BE2C (cell line): ENCODE measurements at regions not wholly inside any gene's neighbourhood (a gene's known extent, or its start where the extent isn't known, plus 50 kb on each side); places are given as distances from the start of the nearest gene placed in this dataset.

Source experiments
- DNase-seq: peaks from one replicate; pipeline ENCODE4 v3.0.0-alpha.2; 2020
- H3K27me3 ChIP-seq: fragments of 250-450 bp; sonication (Bioruptor Pico); 2 replicates; pipeline ENCODE4 v1.5.1; 2020; ENCODE audit warnings: mild to moderate bottlenecking
- H3K36me3 ChIP-seq: fragments of 250-450 bp; sonication (Bioruptor Pico); 2 replicates; pipeline ENCODE4 v1.5.1; 2020; ENCODE audit warnings: mild to moderate bottlenecking
- H3K4me1 ChIP-seq: fragments of 250-450 bp; sonication (Bioruptor Pico); 2 replicates; pipeline ENCODE4 v1.5.1; 2020
- H3K4me3 ChIP-seq: 2 replicates; pipeline ENCODE4 v1.5.1; 2011; ENCODE audit warnings: low read depth, low read length
- H3K9me3 ChIP-seq: fragments of 250-450 bp; sonication (Bioruptor Pico); 2 replicates; pipeline ENCODE4 v1.5.1; 2020
- TF ChIP-seq, protein P1 (sequence below): IDR thresholded peaks from 2 replicates; pipeline ENCODE4 v1.5.1; 2012; ENCODE audit warnings: mild to moderate bottlenecking, low read depth, low read length

GRCh38 chr5:171600741-171601265 lies 181.4 kb downstream of the FGF18 start:
- no peak for DNase-seq
- H3K4me3 ChIP-seq = no peak overlapping the region
- H3K27me3 ChIP-seq = peaks cover 5% of the 10 kb centered on the region; the same call in 1 of the 2 replicates
- TF ChIP-seq, protein P1, sequence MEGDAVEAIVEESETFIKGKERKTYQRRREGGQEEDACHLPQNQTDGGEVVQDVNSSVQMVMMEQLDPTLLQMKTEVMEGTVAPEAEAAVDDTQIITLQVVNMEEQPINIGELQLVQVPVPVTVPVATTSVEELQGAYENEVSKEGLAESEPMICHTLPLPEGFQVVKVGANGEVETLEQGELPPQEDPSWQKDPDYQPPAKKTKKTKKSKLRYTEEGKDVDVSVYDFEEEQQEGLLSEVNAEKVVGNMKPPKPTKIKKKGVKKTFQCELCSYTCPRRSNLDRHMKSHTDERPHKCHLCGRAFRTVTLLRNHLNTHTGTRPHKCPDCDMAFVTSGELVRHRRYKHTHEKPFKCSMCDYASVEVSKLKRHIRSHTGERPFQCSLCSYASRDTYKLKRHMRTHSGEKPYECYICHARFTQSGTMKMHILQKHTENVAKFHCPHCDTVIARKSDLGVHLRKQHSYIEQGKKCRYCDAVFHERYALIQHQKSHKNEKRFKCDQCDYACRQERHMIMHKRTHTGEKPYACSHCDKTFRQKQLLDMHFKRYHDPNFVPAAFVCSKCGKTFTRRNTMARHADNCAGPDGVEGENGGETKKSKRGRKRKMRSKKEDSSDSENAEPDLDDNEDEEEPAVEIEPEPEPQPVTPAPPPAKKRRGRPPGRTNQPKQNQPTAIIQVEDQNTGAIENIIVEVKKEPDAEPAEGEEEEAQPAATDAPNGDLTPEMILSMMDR = no peak
- no peaks in the 10 kb centered on the region; the same call in 1 of the 2 replicates for H3K9me3 ChIP-seq
- no peaks in the 10 kb centered on the region for H3K4me1 ChIP-seq
- H3K36me3 ChIP-seq = no peaks in the 10 kb centered on the region

- no peaks in the 10 kb centered on the region; the same call in 1 of the 2 replicates for H3K9me3 ChIP-seq
- no peaks in the 10 kb centered on the region for H3K4me1 ChIP-seq
- no peaks in the 10 kb centered on the region for H3K36me3 ChIP-seq
- no peak overlapping the region for H3K4me3 ChIP-seq
- TF ChIP-seq, protein P1 = no peak
- peaks cover 5% of the 10 kb centered on the region; the same call in 1 of the 2 replicates for H3K27me3 ChIP-seq
- no peak for DNase-seq
Observed at GRCh38 chr5:171601266-171601881, 181.9 kb downstream of the FGF18 start.

- DNase-seq = no peak
- H3K36me3 ChIP-seq = no peaks in the 10 kb centered on the region
- H3K4me3 ChIP-seq = no peak overlapping the region
- H3K4me1 ChIP-seq = no peaks in the 10 kb centered on the region
- TF ChIP-seq, protein P1 = no peak
- no peaks in the 10 kb centered on the region for H3K9me3 ChIP-seq
- peaks cover 5% of the 10 kb centered on the region; the same call in 1 of the 2 replicates for H3K27me3 ChIP-seq
Observed at GRCh38 chr5:171603591-171603990, 182.0 kb upstream of the SMIM23 start.

GRCh38 chr5:171604195-171604594 lies 181.4 kb upstream of the SMIM23 start:
- H3K4me3 ChIP-seq = no peak overlapping the region
- TF ChIP-seq, protein P1 = no peak
- no peaks in the 10 kb centered on the region for H3K4me1 ChIP-seq
- no peak for DNase-seq
- no peaks in the 10 kb centered on the region for H3K9me3 ChIP-seq
- no peaks in the 10 kb centered on the region for H3K36me3 ChIP-seq
- peaks cover 5% of the 10 kb centered on the region; the same call in 1 of the 2 replicates for H3K27me3 ChIP-seq

DNA sequence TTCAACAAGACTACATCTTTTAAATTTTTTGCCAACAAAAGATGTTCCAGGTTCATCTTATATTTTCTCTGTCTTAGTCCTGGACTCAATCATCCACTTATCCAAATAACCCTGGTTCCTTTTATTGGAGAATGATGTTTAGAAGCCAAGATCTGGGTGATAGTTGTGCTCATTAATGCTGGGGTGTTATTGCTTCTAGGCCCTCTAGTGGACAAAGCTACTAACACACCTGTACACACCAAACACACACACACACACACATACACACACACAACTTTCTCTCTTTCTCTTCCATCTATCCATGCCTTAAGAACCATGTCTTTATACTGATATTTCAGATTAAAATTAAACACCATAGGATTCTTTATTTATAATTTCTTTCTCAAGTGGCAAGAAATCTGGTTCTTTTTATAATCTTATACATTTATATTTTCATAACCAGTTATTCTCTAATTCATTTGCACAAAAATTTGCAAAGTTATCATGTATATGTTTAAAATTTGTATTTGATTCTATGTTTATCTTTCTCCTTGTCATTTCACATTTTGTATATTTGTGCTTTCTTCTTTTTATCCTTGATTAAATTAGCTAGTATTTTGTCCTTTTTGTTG lies 179.1 kb upstream of the SMIM23 start:
- H3K36me3 ChIP-seq = no peaks in the 10 kb centered on the region
- no peak overlapping the region for H3K4me3 ChIP-seq
- peaks cover 5% of the 10 kb centered on the region; the same call in 1 of the 2 replicates for H3K27me3 ChIP-seq
- no peaks in the 10 kb centered on the region for H3K9me3 ChIP-seq
- TF ChIP-seq, protein P1 = peak; percentile 76
- no peak for DNase-seq
- H3K4me1 ChIP-seq = no peaks in the 10 kb centered on the region

DNA sequence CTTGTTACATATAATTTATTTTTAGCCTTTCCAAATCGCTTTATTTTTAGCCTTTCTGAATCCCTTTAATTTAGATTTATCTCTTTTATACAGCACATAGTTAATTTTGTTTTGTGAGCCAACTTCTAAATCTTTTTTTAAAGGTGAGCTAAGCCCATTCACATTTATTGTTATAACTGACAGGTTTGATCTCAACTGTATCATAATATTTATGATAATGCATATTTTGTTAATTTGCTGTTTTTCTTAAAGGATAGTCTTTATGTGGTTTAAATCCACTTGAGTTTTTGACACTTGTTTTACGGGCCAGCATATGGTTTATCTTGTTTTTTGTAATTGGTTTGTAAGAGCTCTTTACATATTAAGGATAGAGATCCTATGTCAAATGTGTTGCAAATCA lies 177.8 kb upstream of the SMIM23 start:
- no peaks in the 10 kb centered on the region for H3K4me1 ChIP-seq
- no peak for DNase-seq
- no peaks in the 10 kb centered on the region for H3K36me3 ChIP-seq
- TF ChIP-seq, protein P1 = no peak
- H3K27me3 ChIP-seq = no peaks in the 10 kb centered on the region
- H3K9me3 ChIP-seq = no peaks in the 10 kb centered on the region
- no peak overlapping the region for H3K4me3 ChIP-seq
